OCI-LY3 (cell line): ENCODE measurements at regions not wholly inside any gene's neighbourhood (a gene's known extent, or its start where the extent isn't known, plus 50 kb on each side); places are given as distances from the start of the nearest gene placed in this dataset.

ENCODE experiments used
- H2AFZ ChIP-seq: fragments of 200-600, 300-600 bp; shearing (Covaris generic); 2 replicates; pipeline ENCODE4 v1.6.0; 2014; ENCODE audit warnings: antibody characterized with exemption, low read depth, low read length
- H3K27ac ChIP-seq: fragments of 200-600, 300-600 bp; sonication (generic); 2 replicates; pipeline ENCODE4 v1.5.1; 2014; ENCODE audit warnings: mild to moderate bottlenecking, low read length, moderate library complexity, mixed read lengths
- H3K27me3 ChIP-seq: fragments of 200-600, 300-600 bp; sonication (generic); 2 replicates; pipeline ENCODE4 v1.6.1; 2014; ENCODE audit warnings: low read depth, low read length, mixed read lengths
- H3K36me3 ChIP-seq: fragments of 200-600, 300-600 bp; sonication (generic); replicated peaks from 2 replicates; pipeline ENCODE3; 2014; ENCODE audit warnings: low read depth, low read length, mixed read lengths
- H3K4me1 ChIP-seq: fragments of 300-600, 200-600 bp; sonication (generic); 2 replicates; pipeline ENCODE4 v1.6.1; 2014; ENCODE audit warnings: low read length, mixed read lengths
- H3K4me2 ChIP-seq: fragments of 200-600, 300-600 bp; sonication (generic); 2 replicates; pipeline ENCODE4 v1.6.1; 2014; ENCODE audit warnings: low read length, mixed read lengths
- H3K4me3 ChIP-seq: fragments of 300-600, 200-600 bp; sonication (generic); 2 replicates; pipeline ENCODE4 v1.5.1; 2014; ENCODE audit warnings: antibody characterized with exemption, mild to moderate bottlenecking, low read length, moderate library complexity
- H3K79me2 ChIP-seq: fragments of 300-600, 200-600 bp; shearing (Covaris generic); 2 replicates; pipeline ENCODE4 v1.6.1; 2014; ENCODE audit warnings: mild to moderate bottlenecking, low read length, mixed read lengths
- H3K9ac ChIP-seq: fragments of 300-600, 200-600 bp; shearing (Covaris generic); 2 replicates; pipeline ENCODE4 v1.6.0; 2014; ENCODE audit warnings: mild to moderate bottlenecking, low read length, moderate library complexity
- H3K9me3 ChIP-seq: fragments of 200-600, 300-600 bp; shearing (Covaris generic); 2 replicates; pipeline ENCODE4 v1.6.1; 2014; ENCODE audit warnings: low read length, mixed read lengths; ENCODE audit not compliant: insufficient read depth
- H4K20me1 ChIP-seq: fragments of 200-600, 300-600 bp; sonication (generic); 2 replicates; pipeline ENCODE4 v1.6.1; 2016; ENCODE audit warnings: low read length, mixed read lengths; ENCODE audit not compliant: insufficient read depth
- CTCF ChIP-seq: fragments of 200-600, 300-600 bp; sonication (generic); IDR thresholded peaks from 2 replicates; pipeline ENCODE4 v1.5.1; 2014; ENCODE audit warnings: antibody characterized with exemption, low read length, low read depth
- EZH2phosphoT487 ChIP-seq: fragments of 200-600 bp; shearing (Covaris generic); IDR thresholded peaks from 2 replicates; pipeline ENCODE4 v1.6.1; 2018; ENCODE audit warnings: antibody characterized with exemption, mixed run types, low read depth

GRCh38 chr3:110067527-110067926, 730.2 kb upstream of the DPPA4 start:
- no peak for TF ChIP-seq EZH2phosphoT487
- TF ChIP-seq CTCF: no peak
- Histone ChIP-seq H3K4me3 (no peak overlapping the region), H3K27me3 (no peaks in the 10 kb centered on the region), H4K20me1 (peaks cover 6% of the 10 kb centered on the region; the same call in 1 of the 2 replicates), H3K36me3 (no peaks in the 10 kb centered on the region), H3K79me2 (no peaks in the 10 kb centered on the region), H3K9me3 (no peaks in the 10 kb centered on the region), H3K4me1 (peaks cover 23% of the 10 kb centered on the region), H3K4me2 (no peak overlapping the region), H3K9ac (no peak overlapping the region), H2AFZ (no peak overlapping the region), H3K27ac (no peak overlapping the region)

GRCh38 chr3:110069761-110070160, 732.4 kb upstream of the DPPA4 start:
- Histone ChIP-seq H3K4me1 (peaks cover 23% of the 10 kb centered on the region), H3K4me3 (no peak overlapping the region), H3K4me2 (peak overlapping the region; percentile 45), H2AFZ (no peak overlapping the region), H3K36me3 (no peaks in the 10 kb centered on the region), H4K20me1 (peaks cover 6% of the 10 kb centered on the region; the same call in 1 of the 2 replicates), H3K27me3 (no peaks in the 10 kb centered on the region), H3K27ac (no peak overlapping the region), H3K9ac (no peak overlapping the region), H3K79me2 (no peaks in the 10 kb centered on the region), H3K9me3 (no peaks in the 10 kb centered on the region)
- no peak for TF ChIP-seq CTCF
- no peak for TF ChIP-seq EZH2phosphoT487

GRCh38 chr3:110070161-110070916, 733.0 kb upstream of the DPPA4 start:
- Histone ChIP-seq H4K20me1 (peaks cover 6% of the 10 kb centered on the region; the same call in 1 of the 2 replicates), H3K79me2 (no peaks in the 10 kb centered on the region), H3K9ac (no peak overlapping the region), H3K36me3 (no peaks in the 10 kb centered on the region), H3K4me3 (no peak overlapping the region), H3K4me2 (peak overlapping the region; percentile 45), H3K27ac (no peak overlapping the region), H3K4me1 (peaks cover 23% of the 10 kb centered on the region), H3K27me3 (0 out of 2 replicates have a peak, but pooled peaks cover 3% of the 10 kb centered on the region), H3K9me3 (no peaks in the 10 kb centered on the region), H2AFZ (no peak overlapping the region)
- TF ChIP-seq EZH2phosphoT487 (no peak), CTCF (no peak)

GRCh38 chr3:110074095-110074494, 736.7 kb upstream of the DPPA4 start:
- Histone ChIP-seq H3K4me3 (no peak overlapping the region), H3K9me3 (no peaks in the 10 kb centered on the region), H3K4me1 (peaks cover 30% of the 10 kb centered on the region), H3K27me3 (0 out of 2 replicates have a peak, but pooled peaks cover 3% of the 10 kb centered on the region), H3K36me3 (no peaks in the 10 kb centered on the region), H3K9ac (no peak overlapping the region), H2AFZ (no peak overlapping the region), H3K27ac (no peak overlapping the region), H4K20me1 (peaks cover 6% of the 10 kb centered on the region; the same call in 1 of the 2 replicates), H3K4me2 (no peak overlapping the region), H3K79me2 (no peaks in the 10 kb centered on the region)
- TF ChIP-seq EZH2phosphoT487 (no peak), CTCF (no peak)
